Bronchial epithelial cell (primary cell): ENCODE measurements at regions not wholly inside any gene's neighbourhood (a gene's known extent, or its start where the extent isn't known, plus 50 kb on each side); places are given as distances from the start of the nearest gene placed in this dataset.
"Not testable (repeated sequence)": the region's sequence is repeated elsewhere in the genome, so short reads cannot be mapped to it uniquely, and the experiment has no call there.

ENCODE experiments used
- DNase-seq: peaks from one replicate; pipeline ENCODE4 v3.0.0-alpha.2; 2010; ENCODE audit warnings: low read depth
- FAIRE-seq: peaks from 2 replicates; lab custom pipeline; 2011; peaks lifted over from hg19 to GRCh38; lab: Jason Lieb, UNC
- H3K27me3 ChIP-seq: 2 replicates; pipeline ENCODE4 v1.5.1; 2011; ENCODE audit warnings: low read length; ENCODE audit not compliant: control insufficient read depth, insufficient read depth
- H3K36me3 ChIP-seq: 2 replicates; pipeline ENCODE4 v1.5.1; 2011; ENCODE audit warnings: low read length; ENCODE audit not compliant: control insufficient read depth, insufficient read depth
- H3K4me3 ChIP-seq: 2 replicates; pipeline ENCODE4 v1.5.1; 2011; ENCODE audit warnings: mild to moderate bottlenecking, low read depth, low read length, control low read depth
- CTCF ChIP-seq: IDR thresholded peaks from 2 replicates; pipeline ENCODE4 v1.5.1; 2011; ENCODE audit warnings: mild to moderate bottlenecking, moderate library complexity, low read length, control low read depth, inconsistent platforms; ENCODE audit not compliant: insufficient read depth, severe bottlenecking

GRCh38 chr10:118436742-118437141, 94.6 kb upstream of the FAM204A start:
- no peak overlapping the region for H3K4me3 ChIP-seq
- DNase-seq (no peak), FAIRE-seq (no peak)
- no peaks in the 10 kb centered on the region for H3K27me3 ChIP-seq
- H3K36me3 ChIP-seq: no peaks in the 10 kb centered on the region
- TF ChIP-seq CTCF: no peak

- Histone ChIP-seq H3K36me3 (no peaks in the 10 kb centered on the region), H3K27me3 (no peaks in the 10 kb centered on the region), H3K4me3 (no peak overlapping the region)
- FAIRE-seq (no peak), DNase-seq (no peak)
- no peak for TF ChIP-seq CTCF
Measured at GRCh38 chr10:118430190-118430589, 88.1 kb upstream of the FAM204A start.

GRCh38 chr10:118423800-118424442, 81.8 kb upstream of the FAM204A start:
- no peak overlapping the region for H3K4me3 ChIP-seq
- DNase-seq (peak; percentile 85), FAIRE-seq (no peak)
- H3K27me3 ChIP-seq: no peaks in the 10 kb centered on the region
- TF ChIP-seq CTCF: peak; percentile 77
- no peaks in the 10 kb centered on the region for H3K36me3 ChIP-seq

GRCh38 chr10:118422241-118422640, 80.1 kb upstream of the FAM204A start:
- no peaks in the 10 kb centered on the region for H3K36me3 ChIP-seq
- no peak overlapping the region for H3K4me3 ChIP-seq
- TF ChIP-seq CTCF: no peak
- no peak for FAIRE-seq
- no peaks in the 10 kb centered on the region for H3K27me3 ChIP-seq
- no peak for DNase-seq

- not testable (repeated sequence) for H3K27me3 ChIP-seq, FAIRE-seq
Measured at GRCh38 chr10:118420049-118420448, 77.9 kb upstream of the FAM204A start.

GRCh38 chr10:118412932-118413331, 70.8 kb upstream of the FAM204A start:
- no peak overlapping the region for H3K4me3 ChIP-seq
- FAIRE-seq (no peak), DNase-seq (no peak)
- H3K27me3 ChIP-seq: no peaks in the 10 kb centered on the region
- no peaks in the 10 kb centered on the region for H3K36me3 ChIP-seq
- TF ChIP-seq CTCF: no peak

More at GRCh38 chr10:118420049-118420448, 77.9 kb upstream of the FAM204A start:
- DNase-seq, H3K4me3 ChIP-seq, H3K36me3 ChIP-seq: not testable (repeated sequence)
